K562 (cell line): ENCODE measurements at regions not wholly inside any gene's neighbourhood (a gene's known extent, or its start where the extent isn't known, plus 50 kb on each side); places are given as distances from the start of the nearest gene placed in this dataset.

ENCODE experiments used
- ATAC-seq: fragments of 200-7000 bp; cut with Tn5 transposase; 3 replicates; pipeline ENCODE4 v1.9.1; 2020; ENCODE audit warnings: moderate library complexity
- BruUV-seq: library from RNA; stranded (reverse); fragments of 400-500 nt; replicated peaks from 2 replicates; lab custom pipeline; 2021; lab: Mats Ljungman, UMichigan
- CTCF ChIA-PET: fragments of 300-600 bp; formaldehyde crosslinking; extraction: SDS; loops from one replicate; lab custom pipeline; 2021; ENCODE audit warnings: low intra/inter-chr PET ratio; lab: Yijun Ruan, JAX
- POLR2A ChIA-PET: fragments of 300-600, 350-650 bp; sonication (Branson Sonifier 250); formaldehyde crosslinking; extraction: SDS; loops from one replicate; lab custom pipeline; 2021; ENCODE audit warnings: antibody characterized with exemption, inconsistent platforms; lab: Yijun Ruan, JAX
- DNase-seq, 4 experiments: peaks; one replicate each; pipeline versions ENCODE4 v3.0.0 to v3.0.0-alpha.2; 2011 to 2018; ENCODE audit warnings: low spot score in 3 of 4, mixed read lengths in 3 of 4; ENCODE audit errors: extremely low read depth in 1 of 4
- FAIRE-seq: peaks from 2 replicates; lab custom pipeline; 2011; peaks lifted over from hg19 to GRCh38; lab: Jason Lieb, UNC
- H2AFZ ChIP-seq: 2 replicates; pipeline ENCODE4 v1.6.0; 2011; ENCODE audit warnings: low read depth, low read length, control low read depth, inconsistent platforms
- H3K27ac ChIP-seq: fragments of 200-600 bp; 3 replicates; pipeline ENCODE4 v1.8.0; 2011; ENCODE audit warnings: low read depth, mild to moderate bottlenecking, control low read depth, inconsistent platforms, low read length, moderate library complexity, mixed read lengths; ENCODE audit errors: extremely low read depth
- H3K27me3 ChIP-seq, 2 experiments: fragments of 300-600 bp in 1 of 2; 2 replicates in 1 of 2; 3 replicates in 1 of 2; pipeline versions ENCODE4 v1.6.0 to v1.8.0; 2011; ENCODE audit warnings: inconsistent platforms in 2 of 2, low read length in 2 of 2, mild to moderate bottlenecking in 1 of 2, mixed read lengths in 1 of 2, moderate library complexity in 1 of 2; ENCODE audit not compliant: control insufficient read depth in 2 of 2, insufficient read depth in 2 of 2
- H3K36me3 ChIP-seq: fragments of 300-600 bp; 3 replicates; pipeline ENCODE4 v1.8.0; 2011; ENCODE audit warnings: mild to moderate bottlenecking, low read length, inconsistent platforms; ENCODE audit not compliant: control insufficient read depth, insufficient read depth
- H3K4me1 ChIP-seq, 2 experiments: fragments of 200-600 bp in 1 of 2; replicated peaks in 1 of 2; 2 replicates in 1 of 2; 3 replicates in 1 of 2; pipeline versions ENCODE4 v1.5.1 to v1.8.0; 2011; ENCODE audit warnings: inconsistent platforms in 2 of 2, low read length in 2 of 2, mild to moderate bottlenecking in 1 of 2, mixed read lengths in 1 of 2, moderate library complexity in 1 of 2; ENCODE audit not compliant: control insufficient read depth in 2 of 2, insufficient read depth in 2 of 2
- H3K4me2 ChIP-seq: 2 replicates; pipeline ENCODE4 v1.6.1; 2011; ENCODE audit warnings: low read length, control low read depth, inconsistent platforms, mixed read lengths; ENCODE audit not compliant: insufficient read depth
- H3K4me3 ChIP-seq: fragments of 200-600 bp; sonication (generic), shearing (Covaris generic); 2 replicates; pipeline ENCODE4 v1.5.1; 2016; ENCODE audit warnings: control low read depth, inconsistent platforms
- H3K79me2 ChIP-seq: fragments of 200-600 bp; 3 replicates; pipeline ENCODE4 v1.8.0; 2011; ENCODE audit warnings: low read length, inconsistent platforms; ENCODE audit not compliant: control insufficient read depth, insufficient read depth
- H3K9ac ChIP-seq, 2 experiments: 2 replicates each; pipeline versions ENCODE4 v1.6.0 to v1.6.1; 2011; ENCODE audit warnings: low read depth in 2 of 2, low read length in 2 of 2, control low read depth in 1 of 2, inconsistent platforms in 1 of 2, mild to moderate bottlenecking in 1 of 2, mixed read lengths in 1 of 2; ENCODE audit not compliant: insufficient read depth in 1 of 2
- H3K9me1 ChIP-seq: one replicate; pipeline ENCODE4 v1.6.0; 2011; ENCODE audit warnings: inconsistent platforms, mild to moderate bottlenecking, low read length, moderate library complexity; ENCODE audit not compliant: control insufficient read depth, insufficient read depth
- H3K9me3 ChIP-seq: replicated peaks from 2 replicates; pipeline ENCODE4 v1.5.1; 2011; ENCODE audit warnings: low read depth, low read length, inconsistent platforms; ENCODE audit not compliant: control insufficient read depth, insufficient read depth
- H4K20me1 ChIP-seq: replicated peaks from 2 replicates; pipeline ENCODE4 v1.6.1; 2011; ENCODE audit warnings: low read length, inconsistent platforms, mixed read lengths; ENCODE audit not compliant: control insufficient read depth, insufficient read depth
- ADNP ChIP-seq: fragments of 200-800 bp; sonication (Bioruptor generic); IDR thresholded peaks from 2 replicates; pipeline ENCODE4 v1.6.1; 2016; ENCODE audit warnings: missing genetic modification characterization, missing compliant biosample characterization
- ARID1B ChIP-seq: fragments of 450-650 bp; IDR thresholded peaks from 2 replicates; pipeline ENCODE4 v1.6.1; 2016; ENCODE audit warnings: antibody characterized with exemption, mild to moderate bottlenecking, inconsistent platforms
- BACH1 ChIP-seq: fragments of 200-800 bp; sonication (Bioruptor generic); IDR thresholded peaks from 2 replicates; pipeline ENCODE4 v1.6.1; 2016; ENCODE audit warnings: missing genetic modification characterization, missing compliant biosample characterization
- CREM ChIP-seq: IDR thresholded peaks from 2 replicates; pipeline ENCODE4 v1.6.1; 2014; ENCODE audit warnings: antibody characterized with exemption, low read depth
- DDX20 ChIP-seq: fragments of 450-650 bp; IDR thresholded peaks from 2 replicates; pipeline ENCODE4 v1.6.1; 2016; ENCODE audit warnings: missing genetic modification characterization, low read depth, mild to moderate bottlenecking, missing compliant biosample characterization, moderate library complexity
- DPF2 ChIP-seq: fragments of 450-650 bp; IDR thresholded peaks from 2 replicates; pipeline ENCODE4 v1.6.1; 2016
- HEY1 ChIP-seq: fragments of 250-450 bp; sonication (Bioruptor Pico); IDR thresholded peaks from 2 replicates; pipeline ENCODE4 v1.5.0; 2020; ENCODE audit warnings: mild to moderate bottlenecking, moderate library complexity, borderline replicate concordance
- JUND ChIP-seq, 2 experiments: IDR thresholded peaks; 2 replicates in 1 of 2; 3 replicates in 1 of 2; pipeline ENCODE4 v1.6.1; 2011; ENCODE audit warnings: borderline replicate concordance in 2 of 2, low read depth in 2 of 2, low read length in 2 of 2, improper control_type of control experiment in 1 of 2, missing biosample characterization in 1 of 2, missing genetic modification characterization in 1 of 2, missing genetic modification reagents in 1 of 2
- KLF10 ChIP-seq: fragments of 250-450 bp; sonication (Bioruptor Pico); IDR thresholded peaks from 2 replicates; pipeline ENCODE4 v1.6.1; 2021; ENCODE audit warnings: matching md5 sums
- MEIS2 ChIP-seq: fragments of 450-650 bp; IDR thresholded peaks from 2 replicates; pipeline ENCODE4 v1.6.1; 2014; ENCODE audit warnings: mild to moderate bottlenecking; ENCODE audit not compliant: partially characterized antibody
- NR1H2 ChIP-seq: sonication (generic); formaldehyde crosslinking; IDR thresholded peaks from 2 replicates; pipeline ENCODE4 v1.4.0; 2020; ENCODE audit warnings: mild to moderate bottlenecking, missing genetic modification reagents
- PBX2 ChIP-seq, 2 experiments: IDR thresholded peaks in 1 of 2; conservative IDR thresholded peaks in 1 of 2; 2 replicates each; pipeline ENCODE4 v1.6.1; 2016; ENCODE audit warnings: low read depth in 2 of 2, mild to moderate bottlenecking in 1 of 2, missing compliant biosample characterization in 1 of 2, missing genetic modification characterization in 1 of 2, moderate library complexity in 1 of 2
- PKNOX1 ChIP-seq: fragments of 450-650 bp; IDR thresholded peaks from 2 replicates; pipeline ENCODE4 v1.6.1; 2016
- RCOR1 ChIP-seq, 2 experiments: IDR thresholded peaks; 2 replicates each; pipeline ENCODE4 v1.6.1; 2012; ENCODE audit warnings: low read depth in 2 of 2, low read length in 2 of 2, borderline replicate concordance in 1 of 2, improper control_type of control experiment in 1 of 2
- SAP30 ChIP-seq: fragments of 200-600 bp; sonication (generic); IDR thresholded peaks from 2 replicates; pipeline ENCODE4 v1.6.1; 2012; ENCODE audit warnings: borderline replicate concordance, low read depth, mild to moderate bottlenecking, moderate library complexity, low read length, control low read depth, inconsistent platforms; ENCODE audit not compliant: insufficient read depth, poor library complexity, severe bottlenecking
- SMARCA4 ChIP-seq: fragments of 450-650 bp; IDR thresholded peaks from 2 replicates; pipeline ENCODE4 v1.6.1; 2016
- SMARCE1 ChIP-seq: fragments of 450-650 bp; IDR thresholded peaks from 2 replicates; pipeline ENCODE4 v1.7.1; 2016; ENCODE audit warnings: mild to moderate bottlenecking
- SP1 ChIP-seq: sonication (generic); formaldehyde crosslinking; IDR thresholded peaks from 2 replicates; pipeline ENCODE4 v1.8.1; 2022; ENCODE audit warnings: mild to moderate bottlenecking, missing genetic modification reagents
- ZNF232 ChIP-seq: sonication (generic); formaldehyde crosslinking; IDR thresholded peaks from 2 replicates; pipeline ENCODE4 v1.8.0; 2022; ENCODE audit warnings: mild to moderate bottlenecking, missing genetic modification reagents
- ZNF24 ChIP-seq: fragments of 450-650 bp; IDR thresholded peaks from 2 replicates; pipeline ENCODE4 v1.6.1; 2016
- WGBS: fragments of 100-300 bp; shearing (Covaris generic); methylation state at CpG from one replicate; pipeline ENCODE4 v1.1.6; 2016; ENCODE audit warnings: low coverage, mixed read lengths; ENCODE audit not compliant: insufficient coverage; ENCODE audit errors: missing lambda C conversion rate; 5-methylcytosine and 5-hydroxymethylcytosine counted together
- in situ Hi-C: fragments of 300-500 bp; cut with MboI; formaldehyde crosslinking; loops from 4 replicates; pipeline ENCODE4 v1.15.0; 2018; ENCODE audit warnings: inconsistent platforms, mixed read lengths
- intact Hi-C: fragments of 100-400 bp; cut with micrococcal nuclease; formaldehyde crosslinking; loops from 2 replicates; pipeline ENCODE4 v1.14.2; 2022

GRCh38 chr21:33967086-33967571 lies 51.5 kb upstream of the ATP5PO start:
- H2AFZ ChIP-seq = peak overlapping the region; percentile 41
- no peaks in the 10 kb centered on the region for H3K36me3 ChIP-seq
- BruUV-seq = no TSS peak
- WGBS = 23% methylated on average over 5 of the region's 5 CpGs
- no peak overlapping the region; the same call in 1 of the 2 replicates for H3K4me2 ChIP-seq
- no peaks in the 10 kb centered on the region for H4K20me1 ChIP-seq
- H3K27ac ChIP-seq = peak overlapping the region; percentile 22; the same call in 1 of the 3 replicates
- no peak for FAIRE-seq
- no peak overlapping the region for H3K4me3 ChIP-seq
- no peak overlapping the region for H3K9ac ChIP-seq
- no peaks in the 10 kb centered on the region for H3K9me1 ChIP-seq
- intact Hi-C loops (no loop called here), in situ Hi-C loops (no loop called here)
- no peaks in the 10 kb centered on the region for H3K79me2 ChIP-seq
- DNase-seq = no peak
- H3K4me1 ChIP-seq = peaks cover 0 to 44% of the 10 kb centered on the region in 2 experiments; a peak in 3 of 5 replicates
- CTCF ChIA-PET = no interaction called here
- H3K9me3 ChIP-seq = no peaks in the 10 kb centered on the region
- ATAC-seq = no peak
- no peaks in the 10 kb centered on the region for H3K27me3 ChIP-seq
- POLR2A ChIA-PET = interaction anchor here (0.7 to 1.7 kb wide), 7 partner anchors 10 to 31 kb away, joined by 3 to 6 read pairs (median 3); no protein-coding TSS in a partner anchor
- TF ChIP-seq SAP30 (no peak), CREM (no peak), MEIS2 (peak; percentile 94), RCOR1 (IDR thresholded peaks at IDR 0.05; ENCODE audit: borderline replicate concordance in 1 of 2, low read depth in 2 of 2, low read length in 2 of 2) (peak in 1 of 2 experiments; percentile 59; a peak in 1 of 4 replicates), BACH1 (tag) (0 out of 2 replicates have a peak, but pooled peaks have one; percentile 26), KLF10 (no peak), SMARCA4 (peak; percentile 50; the same call in 1 of the 2 replicates), ARID1B (0 out of 2 replicates have a peak, but pooled peaks have one; percentile 25), ZNF24 (peak; percentile 89), ADNP (tag) (0 out of 2 replicates have a peak, but pooled peaks have one; percentile 5), JUND (IDR thresholded peaks at IDR 0.05; ENCODE audit: borderline replicate concordance, low read depth, low read length) (peak; percentile 19; the same call in 1 of the 2 replicates), JUND (tag; IDR thresholded peaks at IDR 0.05; ENCODE audit: borderline replicate concordance, low read depth, low read length) (peak; percentile 42; the same call in 1 of the 3 replicates), DPF2 (peak; percentile 46), ZNF232 (CRISPR knock-in tag) (no peak), DDX20 (tag) (no peak), SMARCE1 (0 out of 2 replicates have a peak, but pooled peaks have one; percentile 29), SP1 (CRISPR knock-in tag) (0 out of 2 replicates have a peak, but pooled peaks have one; percentile 21), HEY1 (CRISPR knock-in tag) (0 out of 2 replicates have a peak, but pooled peaks have one; percentile 1), NR1H2 (CRISPR knock-in tag) (no peak), PKNOX1 (peak; percentile 58; the same call in 1 of the 2 replicates), PBX2 (CRISPR knock-in tag; IDR thresholded peaks at IDR 0.05; ENCODE audit: low read depth) (no peak), PBX2 (tag; conservative IDR thresholded peaks at IDR 0.05; ENCODE audit: low read depth) (peak; percentile 89)
